ENCODE measurements at regions not wholly inside any gene's neighbourhood (a gene's known extent, or its start where the extent isn't known, plus 50 kb on each side); places are given as distances from the start of the nearest gene placed in this dataset.

DNA sequence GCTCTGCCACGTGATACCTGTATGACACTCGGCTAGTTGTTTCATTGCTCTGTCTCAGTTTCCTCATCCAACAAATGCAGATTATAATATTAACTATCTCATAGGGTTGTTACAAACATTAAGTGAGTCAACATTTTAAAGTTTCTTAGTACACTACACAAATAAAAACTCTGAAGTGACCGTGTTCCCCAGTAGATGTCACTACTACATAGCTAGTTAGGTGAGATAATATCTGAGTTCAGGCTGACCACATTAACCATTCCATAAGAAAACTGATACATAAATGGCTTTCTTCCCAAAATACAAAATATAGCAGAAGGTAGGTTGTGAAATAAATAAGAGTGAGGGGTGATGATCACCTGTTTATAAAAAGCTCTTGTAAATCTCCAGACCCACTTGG is 214.1 kb downstream of the NUF2 start:
- Mint-ChIP-seq H3K4me1 (no peaks in the 10 kb centered on the region), H3K9me3 (no peaks in the 10 kb centered on the region), H3K27ac (no peak overlapping the region), H3K36me3 (ENCODE audit: low read depth) (no peaks in the 10 kb centered on the region), H3K4me3 (no peak overlapping the region), H3K27me3 (peaks cover 2% of the 10 kb centered on the region)
- no peak for DNase-seq
- ChIA-PET CTCF (no interaction called here), POLR2A (no interaction called here)
- no peak for ATAC-seq (ENCODE audit: low read depth)
- TF ChIP-seq, protein P1, sequence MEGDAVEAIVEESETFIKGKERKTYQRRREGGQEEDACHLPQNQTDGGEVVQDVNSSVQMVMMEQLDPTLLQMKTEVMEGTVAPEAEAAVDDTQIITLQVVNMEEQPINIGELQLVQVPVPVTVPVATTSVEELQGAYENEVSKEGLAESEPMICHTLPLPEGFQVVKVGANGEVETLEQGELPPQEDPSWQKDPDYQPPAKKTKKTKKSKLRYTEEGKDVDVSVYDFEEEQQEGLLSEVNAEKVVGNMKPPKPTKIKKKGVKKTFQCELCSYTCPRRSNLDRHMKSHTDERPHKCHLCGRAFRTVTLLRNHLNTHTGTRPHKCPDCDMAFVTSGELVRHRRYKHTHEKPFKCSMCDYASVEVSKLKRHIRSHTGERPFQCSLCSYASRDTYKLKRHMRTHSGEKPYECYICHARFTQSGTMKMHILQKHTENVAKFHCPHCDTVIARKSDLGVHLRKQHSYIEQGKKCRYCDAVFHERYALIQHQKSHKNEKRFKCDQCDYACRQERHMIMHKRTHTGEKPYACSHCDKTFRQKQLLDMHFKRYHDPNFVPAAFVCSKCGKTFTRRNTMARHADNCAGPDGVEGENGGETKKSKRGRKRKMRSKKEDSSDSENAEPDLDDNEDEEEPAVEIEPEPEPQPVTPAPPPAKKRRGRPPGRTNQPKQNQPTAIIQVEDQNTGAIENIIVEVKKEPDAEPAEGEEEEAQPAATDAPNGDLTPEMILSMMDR (IDR thresholded peaks at IDR 0.05): no peak
- intact Hi-C loops (cut with micrococcal nuclease): no loop called here

DNA sequence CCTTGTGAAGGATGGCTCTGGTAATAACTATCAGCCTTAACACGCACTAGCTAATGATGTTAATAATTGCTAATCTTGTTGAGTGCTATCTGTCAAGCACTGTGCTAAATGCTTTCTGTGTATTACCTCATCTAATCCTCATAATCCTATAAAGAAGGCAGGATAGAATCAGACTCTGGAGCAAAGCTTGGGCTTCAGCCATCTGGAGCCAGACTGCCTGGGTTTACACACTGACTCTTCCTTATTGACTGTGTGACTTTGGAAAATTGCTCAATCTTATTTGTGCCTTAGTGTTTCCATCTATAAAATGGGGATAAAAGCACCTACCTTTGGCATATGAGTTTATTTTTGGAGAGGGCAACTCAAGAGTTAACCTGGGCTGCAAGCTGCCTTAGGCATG is 216.1 kb downstream of the NUF2 start:
- no peak for DNase-seq
- ChIA-PET POLR2A (no interaction called here), CTCF (interaction anchor here (1.2 kb wide), 1 partner anchor 9 kb away, joined by 3 read pairs; no protein-coding TSS in a partner anchor)
- intact Hi-C loops (cut with micrococcal nuclease): no loop called here
- TF ChIP-seq, protein P1 (IDR thresholded peaks at IDR 0.05): no peak
- Mint-ChIP-seq H3K4me3 (no peak overlapping the region), H3K9me3 (no peaks in the 10 kb centered on the region), H3K27ac (no peak overlapping the region), H3K36me3 (ENCODE audit: low read depth) (no peaks in the 10 kb centered on the region), H3K4me1 (no peaks in the 10 kb centered on the region), H3K27me3 (no peaks in the 10 kb centered on the region)
- ATAC-seq (ENCODE audit: low read depth): no peak

DNA sequence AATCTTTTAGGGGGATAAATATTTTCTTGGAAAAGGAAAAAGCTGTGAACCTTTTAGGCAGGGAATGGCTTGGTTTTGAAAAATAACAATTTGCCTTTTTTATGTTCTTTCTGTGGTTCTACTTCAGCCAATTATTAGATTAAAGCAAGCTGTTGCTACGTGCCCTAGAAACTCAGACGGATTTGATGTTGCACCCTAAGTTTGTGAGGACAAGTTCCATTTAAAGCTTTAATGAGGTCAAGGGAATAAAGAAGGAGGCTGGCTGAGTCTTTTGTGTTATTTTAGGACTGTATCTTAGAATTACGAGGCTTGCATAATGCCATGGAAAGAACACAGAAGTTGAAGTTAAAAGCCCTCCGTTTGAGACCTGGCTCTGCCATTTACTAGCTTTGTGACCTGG is 216.9 kb downstream of the NUF2 start:
- intact Hi-C loops (cut with micrococcal nuclease): no loop called here
- ChIA-PET CTCF (no interaction called here), POLR2A (no interaction called here)
- DNase-seq (no peak), ATAC-seq (ENCODE audit: low read depth) (no peak)
- no peak overlapping the region for H3K27ac Mint-ChIP-seq
- TF ChIP-seq, protein P1 (IDR thresholded peaks at IDR 0.05): no peak
- no peaks in the 10 kb centered on the region for H3K9me3 Mint-ChIP-seq
- H3K27me3 Mint-ChIP-seq: no peaks in the 10 kb centered on the region
- no peak overlapping the region for H3K4me3 Mint-ChIP-seq
- H3K4me1 Mint-ChIP-seq: no peaks in the 10 kb centered on the region
- no peaks in the 10 kb centered on the region for H3K36me3 Mint-ChIP-seq (ENCODE audit: low read depth)

DNA sequence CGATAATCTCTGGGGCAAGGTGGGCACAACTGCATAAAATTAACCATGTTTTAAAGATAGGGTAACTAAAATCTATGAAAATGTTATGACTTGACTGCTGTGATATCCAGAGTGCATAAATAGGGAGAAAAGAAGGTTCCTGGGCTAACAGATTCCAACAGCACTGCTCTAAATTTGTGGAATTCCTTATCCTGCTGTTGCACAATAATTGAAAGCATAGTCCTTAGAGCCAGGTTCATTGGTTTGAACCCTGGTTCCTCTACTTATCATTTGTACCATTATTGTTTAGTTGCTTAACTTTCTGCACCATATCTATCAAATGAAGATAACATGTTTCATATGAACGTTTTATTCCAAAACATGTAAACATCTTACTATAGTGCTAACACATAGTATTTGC is 219.0 kb downstream of the NUF2 start:
- TF ChIP-seq, protein P1 (IDR thresholded peaks at IDR 0.05): no peak
- POLR2A ChIA-PET: no interaction called here
- intact Hi-C loops (cut with micrococcal nuclease): no loop called here

DNA sequence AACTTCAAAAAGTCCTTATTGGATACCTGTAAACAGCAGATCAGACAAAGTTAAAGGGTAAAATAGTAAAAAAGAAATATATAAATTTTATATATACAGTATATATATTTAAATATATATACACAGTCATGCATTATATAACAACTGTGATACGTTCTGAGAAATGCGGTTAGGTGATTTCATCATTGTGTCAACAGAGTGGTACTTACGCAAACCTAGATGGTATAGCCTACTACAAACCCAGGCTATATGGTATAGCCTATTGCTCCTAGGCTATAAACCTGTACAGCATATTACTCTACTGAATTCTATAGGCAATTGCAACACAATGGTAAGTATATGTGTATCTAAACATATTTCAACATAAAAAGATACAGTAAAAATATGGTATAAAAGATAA is 222.7 kb downstream of the NUF2 start:
- Mint-ChIP-seq H3K4me1 (no peaks in the 10 kb centered on the region), H3K27ac (no peak overlapping the region), H3K9me3 (peaks cover 2% of the 10 kb centered on the region), H3K27me3 (no peaks in the 10 kb centered on the region), H3K36me3 (ENCODE audit: low read depth) (no peaks in the 10 kb centered on the region), H3K4me3 (no peak overlapping the region)
- TF ChIP-seq, protein P1 (IDR thresholded peaks at IDR 0.05): no peak
- ChIA-PET POLR2A (no interaction called here), CTCF (no interaction called here)
- intact Hi-C loops (cut with micrococcal nuclease): no loop called here
- ATAC-seq (ENCODE audit: low read depth) (no peak), DNase-seq (no peak)

More for the DNA sequence above, 219.0 kb downstream of the NUF2 start:
- Mint-ChIP-seq H3K36me3 (ENCODE audit: low read depth) (no peaks in the 10 kb centered on the region), H3K4me1 (no peaks in the 10 kb centered on the region), H3K27ac (no peak overlapping the region), H3K4me3 (no peak overlapping the region), H3K9me3 (no peaks in the 10 kb centered on the region), H3K27me3 (no peaks in the 10 kb centered on the region)
- ATAC-seq (ENCODE audit: low read depth) (no peak), DNase-seq (no peak)
- CTCF ChIA-PET: no interaction called here

Data from activated B cell treated with CpG ODN at 0.5 μM for 24 hours (primary cell).